Endothelial cell (in vitro differentiated cells): ENCODE measurements at regions not wholly inside any gene's neighbourhood (a gene's known extent, or its start where the extent isn't known, plus 50 kb on each side); places are given as distances from the start of the nearest gene placed in this dataset.

ENCODE experiments used
- DNase-seq: peaks from one replicate; pipeline ENCODE4 v3.0.0; 2021; ENCODE audit warnings: low spot score
- H3K27ac Mint-ChIP-seq: one replicate; pipeline ENCODE4 v1.8.0; 2021; ENCODE audit warnings: mixed read lengths, inconsistent platforms; ENCODE audit not compliant: unreplicated experiment
- H3K27me3 Mint-ChIP-seq: one replicate; pipeline ENCODE4 v1.8.0; 2021; ENCODE audit warnings: mild to moderate bottlenecking, moderate library complexity, mixed read lengths, inconsistent platforms; ENCODE audit not compliant: unreplicated experiment
- H3K36me3 Mint-ChIP-seq: one replicate; pipeline ENCODE4 v1.8.0; 2021; ENCODE audit warnings: mild to moderate bottlenecking, low read depth, mixed read lengths, inconsistent platforms; ENCODE audit not compliant: unreplicated experiment
- H3K4me1 Mint-ChIP-seq: one replicate; pipeline ENCODE4 v1.8.0; 2021; ENCODE audit warnings: mild to moderate bottlenecking, mixed read lengths, inconsistent platforms; ENCODE audit not compliant: unreplicated experiment
- H3K4me3 Mint-ChIP-seq: one replicate; pipeline ENCODE4 v1.8.0; 2021; ENCODE audit warnings: mild to moderate bottlenecking, mixed read lengths, inconsistent platforms; ENCODE audit not compliant: unreplicated experiment
- H3K9me3 Mint-ChIP-seq: one replicate; pipeline ENCODE4 v1.8.0; 2021; ENCODE audit warnings: mixed read lengths, inconsistent platforms; ENCODE audit not compliant: unreplicated experiment
- CTCF ChIP-seq: fragments of 200-600 bp; sonication (generic); IDR thresholded peaks from one replicate; pipeline ENCODE4 v1.5.0; 2021; ENCODE audit warnings: antibody characterized with exemption; ENCODE audit not compliant: unreplicated experiment

GRCh38 chr9:88871669-88872068 is 119.6 kb upstream of the S1PR3 start:
- H3K4me1 Mint-ChIP-seq = peaks cover 2% of the 10 kb centered on the region
- DNase-seq = no peak
- TF ChIP-seq CTCF = no peak
- H3K9me3 Mint-ChIP-seq = no peaks in the 10 kb centered on the region
- H3K27me3 Mint-ChIP-seq = peaks cover 4% of the 10 kb centered on the region
- no peak overlapping the region for H3K4me3 Mint-ChIP-seq
- no peak overlapping the region for H3K27ac Mint-ChIP-seq
- no peaks in the 10 kb centered on the region for H3K36me3 Mint-ChIP-seq

GRCh38 chr9:88872192-88872946 is 118.9 kb upstream of the S1PR3 start:
- peaks cover 2% of the 10 kb centered on the region for H3K4me1 Mint-ChIP-seq
- no peak for DNase-seq
- no peak overlapping the region for H3K4me3 Mint-ChIP-seq
- no peaks in the 10 kb centered on the region for H3K9me3 Mint-ChIP-seq
- peak overlapping the region; percentile 3 for H3K27ac Mint-ChIP-seq
- peaks cover 4% of the 10 kb centered on the region for H3K27me3 Mint-ChIP-seq
- no peaks in the 10 kb centered on the region for H3K36me3 Mint-ChIP-seq
- no peak for TF ChIP-seq CTCF

- no peak overlapping the region for H3K27ac Mint-ChIP-seq
- TF ChIP-seq CTCF = no peak
- H3K27me3 Mint-ChIP-seq = peaks cover 4% of the 10 kb centered on the region
- H3K4me1 Mint-ChIP-seq = peaks cover 2% of the 10 kb centered on the region
- no peak overlapping the region for H3K4me3 Mint-ChIP-seq
- no peak for DNase-seq
- no peaks in the 10 kb centered on the region for H3K36me3 Mint-ChIP-seq
- H3K9me3 Mint-ChIP-seq = no peaks in the 10 kb centered on the region
These were observed 117.6 kb upstream of the S1PR3 start for GRCh38 chr9:88873635-88874034.

GRCh38 chr9:88874391-88874790 is 116.9 kb upstream of the S1PR3 start:
- no peak for TF ChIP-seq CTCF
- H3K4me1 Mint-ChIP-seq = peaks cover 2% of the 10 kb centered on the region
- H3K4me3 Mint-ChIP-seq = no peak overlapping the region
- DNase-seq = no peak
- H3K9me3 Mint-ChIP-seq = no peaks in the 10 kb centered on the region
- no peak overlapping the region for H3K27ac Mint-ChIP-seq
- H3K27me3 Mint-ChIP-seq = peaks cover 4% of the 10 kb centered on the region
- no peaks in the 10 kb centered on the region for H3K36me3 Mint-ChIP-seq

- no peak for DNase-seq
- Mint-ChIP-seq H3K36me3 (no peaks in the 10 kb centered on the region), H3K27me3 (peaks cover 4% of the 10 kb centered on the region), H3K27ac (no peak overlapping the region), H3K4me3 (no peak overlapping the region), H3K4me1 (peaks cover 2% of the 10 kb centered on the region), H3K9me3 (no peaks in the 10 kb centered on the region)
- TF ChIP-seq CTCF = no peak
These were observed 115.7 kb upstream of the S1PR3 start for GRCh38 chr9:88875400-88876120.
